Retinal pigment epithelial cell (primary cell): ENCODE measurements at regions not wholly inside any gene's neighbourhood (a gene's known extent, or its start where the extent isn't known, plus 50 kb on each side); places are given as distances from the start of the nearest gene placed in this dataset.

Experiments
- DNase-seq: peaks from one replicate; pipeline ENCODE4 v3.0.0-alpha.2; 2010; ENCODE audit warnings: low read depth
- H3K4me3 ChIP-seq: 2 replicates; pipeline ENCODE4 v1.5.1; 2011; ENCODE audit warnings: mild to moderate bottlenecking, low read length, control low read depth, moderate library complexity
- TF ChIP-seq, protein P1 (sequence below): conservative IDR thresholded peaks from 2 replicates; pipeline ENCODE4 v1.5.1; 2011; ENCODE audit warnings: low read depth, low read length, control low read depth, inconsistent platforms

DNA sequence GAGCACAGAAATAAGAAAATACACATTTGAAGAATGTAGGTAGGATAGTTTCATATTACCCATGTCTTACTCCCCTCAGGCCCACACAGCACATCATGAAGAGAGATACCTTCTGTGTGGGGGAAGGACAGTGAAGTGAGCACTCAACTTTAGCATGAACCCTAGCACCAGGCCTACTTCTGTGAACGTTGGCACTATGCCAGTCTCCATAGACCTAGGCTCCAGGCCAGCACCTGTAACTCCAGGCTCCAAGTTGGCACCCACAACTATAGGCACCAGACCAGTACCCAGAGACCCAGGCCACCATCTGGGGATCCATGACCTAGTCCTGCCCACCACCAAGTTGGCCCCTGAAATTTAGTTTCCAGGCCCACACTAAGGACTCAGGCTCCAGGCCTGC is 410.9 kb downstream of the INSC start:
- DNase-seq, result no peak
- no peak overlapping the region for H3K4me3 ChIP-seq
- TF ChIP-seq, protein P1, sequence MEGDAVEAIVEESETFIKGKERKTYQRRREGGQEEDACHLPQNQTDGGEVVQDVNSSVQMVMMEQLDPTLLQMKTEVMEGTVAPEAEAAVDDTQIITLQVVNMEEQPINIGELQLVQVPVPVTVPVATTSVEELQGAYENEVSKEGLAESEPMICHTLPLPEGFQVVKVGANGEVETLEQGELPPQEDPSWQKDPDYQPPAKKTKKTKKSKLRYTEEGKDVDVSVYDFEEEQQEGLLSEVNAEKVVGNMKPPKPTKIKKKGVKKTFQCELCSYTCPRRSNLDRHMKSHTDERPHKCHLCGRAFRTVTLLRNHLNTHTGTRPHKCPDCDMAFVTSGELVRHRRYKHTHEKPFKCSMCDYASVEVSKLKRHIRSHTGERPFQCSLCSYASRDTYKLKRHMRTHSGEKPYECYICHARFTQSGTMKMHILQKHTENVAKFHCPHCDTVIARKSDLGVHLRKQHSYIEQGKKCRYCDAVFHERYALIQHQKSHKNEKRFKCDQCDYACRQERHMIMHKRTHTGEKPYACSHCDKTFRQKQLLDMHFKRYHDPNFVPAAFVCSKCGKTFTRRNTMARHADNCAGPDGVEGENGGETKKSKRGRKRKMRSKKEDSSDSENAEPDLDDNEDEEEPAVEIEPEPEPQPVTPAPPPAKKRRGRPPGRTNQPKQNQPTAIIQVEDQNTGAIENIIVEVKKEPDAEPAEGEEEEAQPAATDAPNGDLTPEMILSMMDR, result no peak

DNA sequence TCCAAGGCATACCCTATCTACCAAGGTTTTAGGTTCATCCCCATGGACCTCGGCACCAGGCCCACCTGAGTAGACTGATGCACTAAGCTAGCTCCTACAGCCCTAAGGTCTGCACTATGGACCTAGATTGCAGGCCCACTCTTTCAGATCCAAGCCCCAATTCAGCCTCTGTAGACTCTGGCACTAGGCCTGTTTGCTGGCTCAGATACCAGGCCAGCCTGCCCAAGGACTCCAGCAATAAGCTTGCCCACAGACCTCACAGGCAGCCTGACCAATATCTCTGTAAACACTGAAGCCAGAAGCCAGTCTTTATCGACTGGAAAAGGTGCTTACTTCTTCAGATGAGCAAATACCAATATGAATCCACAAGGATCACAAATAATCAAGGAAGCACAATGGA is 411.3 kb downstream of the INSC start:
- TF ChIP-seq, protein P1, result no peak
- no peak for DNase-seq
- no peak overlapping the region for H3K4me3 ChIP-seq

DNA sequence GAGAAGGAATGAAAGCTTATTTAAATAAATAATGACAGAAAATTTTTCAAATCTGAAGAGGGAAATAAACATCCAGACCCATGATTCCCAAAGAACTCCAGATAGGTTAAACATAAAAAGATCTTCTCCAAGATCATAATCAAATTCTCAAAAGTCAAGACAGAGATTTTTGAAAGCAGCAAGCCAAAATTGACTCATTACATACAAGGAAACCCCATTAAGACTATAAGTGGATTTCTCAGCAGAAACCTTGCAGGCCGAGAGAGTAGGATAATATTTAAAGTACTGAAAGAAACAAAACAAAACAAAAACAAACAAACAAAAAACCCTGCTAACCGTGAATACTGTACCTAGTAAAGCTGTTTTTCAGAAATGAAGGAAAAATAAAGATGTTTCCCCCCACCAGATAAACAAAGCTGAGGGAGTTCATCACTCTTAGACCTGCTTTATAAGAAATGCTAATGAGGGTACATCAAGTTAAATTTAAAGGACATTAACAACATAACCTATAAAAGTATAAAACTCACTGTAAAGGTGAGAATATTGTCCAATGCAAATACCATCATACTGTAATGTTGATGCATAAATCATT is 412.2 kb downstream of the INSC start:
- TF ChIP-seq, protein P1, result no peak
- no peak overlapping the region for H3K4me3 ChIP-seq
- no peak for DNase-seq

DNA sequence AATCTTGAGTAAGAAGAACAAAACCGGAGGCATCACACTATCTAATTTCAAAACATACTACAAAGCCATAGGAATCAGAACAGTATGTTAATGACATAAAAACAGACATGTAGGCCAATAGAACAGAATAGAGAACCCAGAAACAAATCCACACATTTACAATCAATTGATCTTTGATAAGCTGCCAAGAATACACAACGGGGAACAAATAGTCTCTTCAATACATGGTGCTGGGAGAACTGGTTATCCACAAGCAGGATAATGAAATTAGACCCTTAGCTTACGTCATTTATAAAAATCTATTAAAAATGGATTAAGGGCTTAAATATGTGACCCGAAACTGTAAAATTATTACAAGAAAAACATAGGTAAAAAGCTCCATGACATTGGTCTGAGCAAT is 417.7 kb downstream of the INSC start:
- DNase-seq, result no peak
- no peak overlapping the region for H3K4me3 ChIP-seq
- TF ChIP-seq, protein P1, result no peak

DNA sequence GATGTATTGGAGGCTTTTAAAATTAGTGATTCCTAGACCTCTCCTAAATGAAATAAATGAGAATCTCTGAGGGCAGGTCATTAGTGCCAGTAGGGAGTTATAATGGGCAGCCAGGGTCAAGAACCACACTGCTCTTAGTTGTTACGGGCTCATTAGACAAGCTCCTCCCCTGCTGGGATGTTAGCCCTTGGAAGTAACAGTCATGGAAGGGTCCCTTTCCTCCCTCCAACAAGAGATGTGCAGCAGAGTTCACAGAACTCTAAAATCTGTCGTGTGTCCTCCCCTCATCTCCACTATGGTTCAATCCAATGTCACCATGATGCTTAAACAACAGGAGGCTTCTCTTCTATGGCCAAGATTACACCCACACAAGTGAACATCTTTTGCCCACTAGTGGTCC is 419.5 kb downstream of the INSC start:
- no peak overlapping the region for H3K4me3 ChIP-seq
- TF ChIP-seq, protein P1, result no peak
- DNase-seq, result no peak

DNA sequence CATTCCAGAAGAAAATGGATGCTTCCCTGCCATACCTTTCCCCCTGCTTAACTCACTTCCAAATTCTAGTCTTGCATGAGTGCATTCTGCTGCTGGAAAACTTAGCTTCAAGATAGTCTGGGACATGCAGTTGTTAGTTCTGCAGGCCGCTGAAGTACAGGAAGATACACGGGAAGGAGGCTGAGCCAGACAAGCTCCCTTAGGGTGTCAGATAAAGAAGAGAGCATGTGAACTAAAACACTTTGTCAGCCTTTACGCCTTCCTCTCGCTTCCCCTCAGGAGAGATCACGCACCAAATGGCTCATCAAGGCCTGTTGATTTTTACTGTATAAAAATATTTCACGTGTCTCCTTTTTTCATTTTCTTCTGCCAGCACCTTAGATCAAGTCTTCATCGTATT is 420.7 kb downstream of the INSC start:
- TF ChIP-seq, protein P1, result no peak
- no peak for DNase-seq
- no peak overlapping the region for H3K4me3 ChIP-seq

DNA sequence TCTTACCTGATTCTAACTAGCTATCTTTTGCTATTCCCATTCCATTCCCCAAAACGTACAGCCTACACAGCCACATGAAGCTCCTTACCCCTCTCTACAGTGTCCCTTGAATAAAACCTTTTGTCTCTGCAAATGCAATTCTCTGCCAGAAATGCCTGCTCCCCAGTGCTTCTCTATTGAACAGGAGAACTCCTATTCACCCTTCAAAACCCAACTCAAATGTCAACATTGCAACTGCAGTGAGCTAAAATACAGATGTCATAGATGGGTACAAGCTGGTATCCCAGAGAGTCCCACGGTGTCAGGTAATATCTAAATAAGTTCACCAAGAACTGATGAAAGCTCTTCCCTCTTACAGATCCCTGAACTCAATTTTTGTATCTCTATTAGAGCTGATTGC is 421.7 kb downstream of the INSC start:
- H3K4me3 ChIP-seq, result no peak overlapping the region
- TF ChIP-seq, protein P1, result no peak
- no peak for DNase-seq
